ENCODE measurements at regions not wholly inside any gene's neighbourhood (a gene's known extent, or its start where the extent isn't known, plus 50 kb on each side); places are given as distances from the start of the nearest gene placed in this dataset.

- TF ChIP-seq EZH2 (IDR thresholded peaks at IDR 0.05; ENCODE audit: insufficient read depth, low read length), result no peak
- TF ChIP-seq CTCF (IDR thresholded peaks at IDR 0.05; ENCODE audit: insufficient read depth, low read depth, low read length), result no peak
Measured at GRCh38 chr12:69141074-69141473, 98.3 kb upstream of the CPSF6 start.
